BLaER1 (cell line): ENCODE measurements at regions not wholly inside any gene's neighbourhood (a gene's known extent, or its start where the extent isn't known, plus 50 kb on each side); places are given as distances from the start of the nearest gene placed in this dataset.

ENCODE experiments used
- H3K27ac ChIP-seq: shearing (Covaris generic); formaldehyde crosslinking; 2 replicates; pipeline ENCODE4 v1.8.1; 2022
- H3K27me3 ChIP-seq: shearing (Covaris generic); formaldehyde crosslinking; 2 replicates; pipeline ENCODE4 v1.8.1; 2022
- H3K36me3 ChIP-seq: shearing (Covaris generic); formaldehyde crosslinking; 2 replicates; pipeline ENCODE4 v1.8.1; 2022
- H3K4me1 ChIP-seq: shearing (Covaris generic); formaldehyde crosslinking; 2 replicates; pipeline ENCODE4 v1.8.1; 2022
- H3K4me2 ChIP-seq: shearing (Covaris generic); formaldehyde crosslinking; 2 replicates; pipeline ENCODE4 v1.8.1; 2022
- H3K4me3 ChIP-seq: shearing (Covaris generic); formaldehyde crosslinking; 2 replicates; pipeline ENCODE4 v1.8.1; 2022
- H3K9ac ChIP-seq: shearing (Covaris generic); formaldehyde crosslinking; 2 replicates; pipeline ENCODE4 v1.8.1; 2022
- H3K9me3 ChIP-seq: shearing (Covaris generic); formaldehyde crosslinking; 2 replicates; pipeline ENCODE4 v1.8.1; 2022
- H4K20me1 ChIP-seq: shearing (Covaris generic); formaldehyde crosslinking; 2 replicates; pipeline ENCODE4 v1.8.1; 2022
- Cebpa-rat ChIP-seq: shearing (Covaris generic); IDR thresholded peaks from 2 replicates; pipeline ENCODE4 v1.8.1; 2022

GRCh38 chr5:97839341-97840086, 656.5 kb upstream of the RIOK2 start:
- Histone ChIP-seq H3K9me3 (no peaks in the 10 kb centered on the region), H3K36me3 (no peaks in the 10 kb centered on the region), H3K4me2 (no peak overlapping the region), H4K20me1 (no peaks in the 10 kb centered on the region), H3K27ac (no peak overlapping the region), H3K27me3 (no peaks in the 10 kb centered on the region), H3K4me3 (no peak overlapping the region), H3K4me1 (no peaks in the 10 kb centered on the region), H3K9ac (no peak overlapping the region)
- TF ChIP-seq Cebpa-rat = no peak

DNA sequence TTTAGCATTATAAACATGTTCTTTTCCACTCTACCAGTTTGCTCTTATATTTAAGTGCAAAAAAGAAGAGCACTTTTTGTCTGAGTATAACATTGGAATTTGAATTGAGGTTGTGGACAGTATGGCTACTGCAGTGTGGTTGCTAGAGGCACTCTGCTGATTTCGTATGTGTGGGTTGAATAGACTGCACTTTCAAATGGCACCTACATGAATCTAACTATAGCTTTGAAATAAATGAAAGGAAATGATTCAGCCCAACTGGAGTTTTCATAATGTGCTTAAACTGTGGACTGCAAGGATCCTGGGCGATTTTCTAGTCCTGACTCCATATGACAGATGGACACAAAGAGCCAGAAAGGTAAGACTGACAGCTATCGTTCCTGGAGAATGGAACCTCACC, 657.6 kb upstream of the RIOK2 start:
- H3K27me3 ChIP-seq = no peaks in the 10 kb centered on the region
- H3K9me3 ChIP-seq = no peaks in the 10 kb centered on the region
- no peak for TF ChIP-seq Cebpa-rat
- no peaks in the 10 kb centered on the region for H3K4me1 ChIP-seq
- no peak overlapping the region for H3K4me3 ChIP-seq
- H4K20me1 ChIP-seq = no peaks in the 10 kb centered on the region
- no peaks in the 10 kb centered on the region for H3K36me3 ChIP-seq
- H3K4me2 ChIP-seq = no peak overlapping the region
- H3K9ac ChIP-seq = no peak overlapping the region
- H3K27ac ChIP-seq = no peak overlapping the region

DNA sequence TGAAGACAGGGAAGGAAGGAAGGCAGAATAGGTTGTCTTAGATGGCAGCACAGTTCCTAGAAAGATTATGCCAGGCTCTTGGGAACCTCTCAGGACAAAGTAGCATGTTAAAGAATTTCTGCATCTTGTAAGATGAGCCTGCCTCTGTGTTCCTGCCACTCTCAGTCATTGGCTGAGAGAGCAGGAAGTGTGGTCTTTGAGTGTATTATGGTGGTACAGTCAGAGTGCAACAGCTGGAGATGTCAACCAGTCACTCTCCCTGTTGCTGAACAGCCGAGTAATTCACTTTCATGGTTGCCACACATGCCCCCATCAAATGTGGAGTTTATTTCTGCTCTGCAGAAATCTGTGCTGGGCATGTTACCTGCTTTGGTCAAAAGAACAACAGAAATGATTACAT, 659.6 kb upstream of the RIOK2 start:
- no peaks in the 10 kb centered on the region for H4K20me1 ChIP-seq
- no peak overlapping the region for H3K4me3 ChIP-seq
- no peaks in the 10 kb centered on the region for H3K27me3 ChIP-seq
- no peak overlapping the region for H3K9ac ChIP-seq
- no peaks in the 10 kb centered on the region for H3K9me3 ChIP-seq
- no peaks in the 10 kb centered on the region for H3K36me3 ChIP-seq
- H3K4me2 ChIP-seq = no peak overlapping the region
- H3K27ac ChIP-seq = no peak overlapping the region
- H3K4me1 ChIP-seq = no peaks in the 10 kb centered on the region
- TF ChIP-seq Cebpa-rat = no peak

DNA sequence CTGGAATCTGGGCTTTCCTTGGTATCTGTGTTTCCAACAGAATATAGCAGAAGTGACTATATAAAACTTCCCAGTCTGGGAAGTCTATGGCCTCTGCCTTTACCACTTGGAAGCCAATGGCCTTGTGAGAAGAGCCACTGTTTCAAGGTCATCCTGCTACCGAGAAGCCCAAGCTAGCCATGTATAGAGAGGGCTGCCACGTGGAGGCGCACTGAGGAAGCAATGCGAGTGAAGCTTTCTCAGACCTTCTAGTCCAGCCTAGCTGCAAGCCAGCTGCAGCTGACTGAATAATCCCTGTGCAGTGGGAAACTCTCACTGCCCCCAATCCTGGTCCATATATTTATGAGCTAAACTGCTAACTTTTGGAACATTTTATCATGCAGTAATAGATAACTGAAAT, 661.8 kb upstream of the RIOK2 start:
- H3K4me2 ChIP-seq = no peak overlapping the region
- no peaks in the 10 kb centered on the region for H3K27me3 ChIP-seq
- H3K4me3 ChIP-seq = no peak overlapping the region
- no peaks in the 10 kb centered on the region for H3K9me3 ChIP-seq
- no peaks in the 10 kb centered on the region for H3K36me3 ChIP-seq
- H4K20me1 ChIP-seq = no peaks in the 10 kb centered on the region
- no peak for TF ChIP-seq Cebpa-rat
- no peak overlapping the region for H3K9ac ChIP-seq
- H3K27ac ChIP-seq = no peak overlapping the region
- no peaks in the 10 kb centered on the region for H3K4me1 ChIP-seq

DNA sequence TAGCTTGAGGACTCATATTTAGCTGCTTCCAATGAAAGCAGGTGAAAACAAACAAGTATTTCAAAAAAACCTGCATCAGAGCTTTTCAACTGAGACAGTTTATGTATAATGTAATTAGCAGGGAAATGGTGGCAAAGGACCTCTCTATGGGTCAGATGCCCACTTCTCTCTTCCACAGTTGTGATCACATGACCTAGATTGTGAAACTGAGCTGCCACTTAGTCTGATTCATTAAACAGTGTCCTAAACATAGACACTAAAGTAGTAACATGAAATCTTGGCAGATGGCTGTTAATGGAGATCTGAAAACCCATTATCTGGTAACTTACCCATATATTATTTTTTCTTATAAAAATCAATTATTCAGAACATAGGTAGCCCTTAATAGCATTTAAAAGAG, 663.6 kb upstream of the RIOK2 start:
- Histone ChIP-seq H3K27ac (no peak overlapping the region), H3K4me1 (no peaks in the 10 kb centered on the region), H3K9ac (no peak overlapping the region), H3K36me3 (no peaks in the 10 kb centered on the region), H3K4me3 (no peak overlapping the region), H3K4me2 (no peak overlapping the region), H3K27me3 (no peaks in the 10 kb centered on the region), H4K20me1 (no peaks in the 10 kb centered on the region), H3K9me3 (no peaks in the 10 kb centered on the region)
- no peak for TF ChIP-seq Cebpa-rat

GRCh38 chr5:97847920-97848631, 665.0 kb upstream of the RIOK2 start:
- no peaks in the 10 kb centered on the region for H4K20me1 ChIP-seq
- H3K27me3 ChIP-seq = no peaks in the 10 kb centered on the region
- no peaks in the 10 kb centered on the region for H3K9me3 ChIP-seq
- H3K36me3 ChIP-seq = no peaks in the 10 kb centered on the region
- no peak overlapping the region for H3K4me2 ChIP-seq
- H3K27ac ChIP-seq = no peak overlapping the region
- no peaks in the 10 kb centered on the region for H3K4me1 ChIP-seq
- H3K9ac ChIP-seq = no peak overlapping the region
- no peak overlapping the region for H3K4me3 ChIP-seq
- TF ChIP-seq Cebpa-rat = no peak

DNA sequence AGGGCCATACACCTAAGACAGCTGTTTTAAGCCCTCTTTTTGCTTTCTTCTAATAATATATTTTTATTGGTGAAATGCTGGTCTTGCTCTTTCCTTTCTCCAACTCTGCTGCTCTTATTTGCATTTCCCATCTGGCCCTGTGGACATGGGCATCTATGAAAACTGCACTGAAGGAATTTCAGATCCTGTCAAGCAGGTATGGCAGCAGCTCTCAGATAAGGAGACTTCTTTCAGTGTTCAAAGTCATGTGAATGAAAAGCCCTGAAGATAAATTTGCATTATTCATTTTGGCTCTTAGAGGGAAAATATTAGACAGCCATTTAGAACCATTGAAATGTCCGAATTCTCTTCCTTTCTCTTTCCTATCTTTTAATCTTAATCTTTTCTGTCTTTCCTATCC, 668.0 kb upstream of the RIOK2 start:
- Histone ChIP-seq H3K27me3 (no peaks in the 10 kb centered on the region), H3K27ac (no peak overlapping the region), H3K36me3 (no peaks in the 10 kb centered on the region), H4K20me1 (no peaks in the 10 kb centered on the region), H3K4me2 (no peak overlapping the region), H3K9ac (no peak overlapping the region), H3K9me3 (no peaks in the 10 kb centered on the region), H3K4me1 (no peaks in the 10 kb centered on the region), H3K4me3 (no peak overlapping the region)
- no peak for TF ChIP-seq Cebpa-rat

GRCh38 chr5:97854871-97855762, 672.1 kb upstream of the RIOK2 start:
- no peaks in the 10 kb centered on the region for H4K20me1 ChIP-seq
- H3K4me3 ChIP-seq = no peak overlapping the region
- H3K36me3 ChIP-seq = no peaks in the 10 kb centered on the region
- H3K9me3 ChIP-seq = peaks cover 11% of the 10 kb centered on the region; the same call in 1 of the 2 replicates
- H3K4me1 ChIP-seq = no peaks in the 10 kb centered on the region
- no peak overlapping the region for H3K9ac ChIP-seq
- no peak overlapping the region for H3K27ac ChIP-seq
- H3K4me2 ChIP-seq = no peak overlapping the region
- no peaks in the 10 kb centered on the region for H3K27me3 ChIP-seq
- TF ChIP-seq Cebpa-rat = no peak

DNA sequence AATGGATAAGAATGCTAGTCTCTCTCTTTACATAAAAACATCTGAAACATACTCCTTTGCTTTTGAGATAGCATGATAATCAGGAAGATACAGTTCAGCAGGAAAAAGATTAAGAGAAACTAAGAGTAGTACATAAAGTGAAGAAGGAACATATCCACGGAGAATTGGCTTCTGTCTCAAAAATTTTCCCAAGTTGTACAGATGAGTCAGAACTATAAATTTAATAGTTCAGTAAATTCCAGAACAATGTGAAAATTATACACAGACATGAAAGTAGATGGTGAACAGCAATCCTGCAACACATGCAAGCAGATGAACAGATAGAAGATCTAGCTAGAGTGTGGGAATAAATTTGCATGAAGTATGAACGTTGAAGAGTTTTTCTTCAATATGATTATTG, 691.4 kb upstream of the RIOK2 start:
- Histone ChIP-seq H3K36me3 (no peaks in the 10 kb centered on the region), H4K20me1 (no peaks in the 10 kb centered on the region), H3K4me3 (no peak overlapping the region), H3K4me1 (no peaks in the 10 kb centered on the region), H3K9ac (no peak overlapping the region), H3K4me2 (no peak overlapping the region), H3K27ac (no peak overlapping the region), H3K27me3 (no peaks in the 10 kb centered on the region), H3K9me3 (no peaks in the 10 kb centered on the region)
- TF ChIP-seq Cebpa-rat = no peak

DNA sequence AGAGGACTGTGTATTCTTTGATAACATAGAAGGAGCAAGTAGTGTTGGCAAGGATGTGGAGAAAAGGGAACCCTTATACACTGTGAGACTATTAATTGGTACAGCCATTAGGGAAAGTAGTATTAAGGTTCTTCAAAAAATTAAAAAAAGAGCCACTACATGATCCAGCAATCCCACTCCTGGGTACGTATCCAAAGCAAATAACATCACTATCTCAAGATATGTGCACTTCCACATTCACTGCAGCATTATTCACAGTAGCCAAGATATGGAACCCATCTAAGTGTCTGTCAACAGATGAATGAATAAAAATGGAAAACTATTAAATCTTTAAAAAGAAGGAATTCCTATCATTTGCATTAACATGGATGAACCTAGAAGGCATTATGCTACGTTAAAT, 693.2 kb upstream of the RIOK2 start:
- Histone ChIP-seq H3K36me3 (no peaks in the 10 kb centered on the region), H3K9ac (no peak overlapping the region), H3K4me2 (no peak overlapping the region), H3K4me3 (no peak overlapping the region), H3K27me3 (no peaks in the 10 kb centered on the region), H3K27ac (no peak overlapping the region), H3K9me3 (no peaks in the 10 kb centered on the region), H3K4me1 (no peaks in the 10 kb centered on the region), H4K20me1 (no peaks in the 10 kb centered on the region)
- no peak for TF ChIP-seq Cebpa-rat
